HAP-1 (cell line): ENCODE measurements at regions not wholly inside any gene's neighbourhood (a gene's known extent, or its start where the extent isn't known, plus 50 kb on each side); places are given as distances from the start of the nearest gene placed in this dataset.
"Not testable (repeated sequence)": the region's sequence is repeated elsewhere in the genome, so short reads cannot be mapped to it uniquely, and the experiment has no call there.

ENCODE experiments used
- DNase-seq, 2 experiments: peaks; one replicate each; pipeline ENCODE4 v3.0.0-alpha.2; 2016 to 2020; ENCODE audit warnings: low spot score in 2 of 2
- H3K27me3 ChIP-seq: fragments of 250-450 bp; sonication (Bioruptor Pico); 2 replicates; pipeline ENCODE4 v1.5.1; 2020; ENCODE audit warnings: low read depth, mild to moderate bottlenecking, moderate library complexity
- H3K36me3 ChIP-seq: fragments of 250-450 bp; sonication (Bioruptor Pico); replicated peaks from 2 replicates; pipeline ENCODE4 v1.5.1; 2020; ENCODE audit warnings: mild to moderate bottlenecking
- H3K4me1 ChIP-seq: fragments of 250-450 bp; sonication (Bioruptor Pico); 2 replicates; pipeline ENCODE4 v1.5.1; 2020; ENCODE audit warnings: mild to moderate bottlenecking
- H3K4me3 ChIP-seq: fragments of 250-450 bp; sonication (Bioruptor Pico); 2 replicates; pipeline ENCODE4 v1.5.1; 2020; ENCODE audit warnings: mild to moderate bottlenecking, moderate library complexity
- H3K9me3 ChIP-seq: fragments of 250-450 bp; sonication (Bioruptor Pico); 2 replicates; pipeline ENCODE4 v1.5.1; 2020; ENCODE audit warnings: mild to moderate bottlenecking, moderate library complexity
- in situ Hi-C: fragments of 300-500 bp; cut with MboI; formaldehyde crosslinking; loops from 3 replicates; pipeline ENCODE4 v1.14.3; 2020; ENCODE audit warnings: low sequenced_read_pairs, inconsistent platforms, mixed read lengths

- H3K9me3 ChIP-seq, H3K4me1 ChIP-seq, H3K36me3 ChIP-seq, in situ Hi-C loops, H3K4me3 ChIP-seq, H3K27me3 ChIP-seq, DNase-seq: not testable (repeated sequence)
Observed at GRCh38 chr3:168660879-168661657, 565.3 kb upstream of the GOLIM4 start.

DNA sequence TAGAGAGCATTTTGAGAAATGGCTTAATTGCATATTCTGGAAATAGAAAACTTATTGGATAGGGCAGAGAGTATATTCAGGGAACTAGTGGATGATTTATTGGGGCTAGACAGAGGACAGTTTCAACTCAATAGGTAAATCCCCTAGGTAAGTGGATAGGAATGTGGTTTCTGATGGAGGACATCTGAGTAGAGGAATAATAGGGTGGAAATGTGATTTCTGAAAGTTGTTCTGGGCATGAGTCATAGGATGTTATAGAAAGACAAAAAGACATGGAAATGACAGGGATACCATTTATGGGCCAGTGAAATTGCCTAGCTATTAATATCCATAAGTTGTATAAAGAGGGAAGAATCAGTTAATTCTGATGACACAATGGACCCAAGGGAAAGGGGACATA, 563.3 kb upstream of the GOLIM4 start:
- in situ Hi-C loops, result no loop called here
- Histone ChIP-seq H3K9me3 (no peaks in the 10 kb centered on the region), H3K4me3 (no peak overlapping the region), H3K4me1 (peaks cover 13% of the 10 kb centered on the region), H3K36me3 (no peaks in the 10 kb centered on the region), H3K27me3 (no peaks in the 10 kb centered on the region)
- no peak for DNase-seq

DNA sequence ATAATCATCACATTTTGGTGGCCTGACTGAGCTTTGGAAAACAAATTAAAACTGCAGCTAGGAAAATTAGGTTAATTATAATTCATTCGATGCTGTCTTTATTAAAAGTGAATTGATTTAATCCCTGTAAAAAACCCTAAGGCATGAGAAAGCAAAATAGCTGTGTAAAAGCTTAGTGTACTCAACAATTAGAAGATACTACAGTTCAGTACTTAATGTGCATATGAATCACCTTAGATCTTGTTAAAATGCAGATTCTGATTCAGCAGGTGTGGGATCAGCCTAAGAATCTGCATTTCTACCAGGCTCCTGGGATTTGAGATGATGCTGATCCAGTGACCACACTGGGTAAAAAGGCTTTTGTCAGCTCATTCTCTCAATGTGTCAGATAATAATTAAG, 559.9 kb upstream of the GOLIM4 start:
- in situ Hi-C loops, result no loop called here
- no peak overlapping the region for H3K4me3 ChIP-seq
- DNase-seq, result peak; percentile 62 to 96
- no peaks in the 10 kb centered on the region for H3K9me3 ChIP-seq
- peaks cover 13% of the 10 kb centered on the region for H3K4me1 ChIP-seq
- no peaks in the 10 kb centered on the region for H3K36me3 ChIP-seq
- no peaks in the 10 kb centered on the region for H3K27me3 ChIP-seq

DNA sequence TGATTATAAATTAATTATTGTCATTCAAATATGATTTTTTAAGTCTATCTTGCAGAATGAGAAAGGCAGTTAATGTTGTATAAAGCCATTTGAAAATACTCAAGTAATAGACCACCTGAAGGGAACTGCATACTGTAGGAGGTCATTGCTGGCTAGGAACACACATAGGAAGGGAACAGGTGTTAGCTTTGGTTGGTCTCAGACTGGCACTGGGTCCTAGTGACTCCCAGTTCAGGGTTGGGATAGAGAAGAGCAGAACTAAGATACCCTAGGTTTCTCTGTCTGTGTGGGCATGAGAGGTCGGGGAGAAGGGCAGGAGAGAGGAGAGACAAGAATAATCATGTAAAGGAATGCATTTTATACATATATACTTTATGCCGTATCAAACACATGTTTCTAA, 559.0 kb upstream of the GOLIM4 start:
- no peaks in the 10 kb centered on the region for H3K9me3 ChIP-seq
- H3K27me3 ChIP-seq, result no peaks in the 10 kb centered on the region
- H3K4me3 ChIP-seq, result no peak overlapping the region
- H3K36me3 ChIP-seq, result no peaks in the 10 kb centered on the region
- in situ Hi-C loops, result no loop called here
- DNase-seq, result no peak
- H3K4me1 ChIP-seq, result peaks cover 13% of the 10 kb centered on the region

- H3K4me1 ChIP-seq, result peaks cover 13% of the 10 kb centered on the region
- in situ Hi-C loops, result no loop called here
- DNase-seq, result no peak
Observed at GRCh38 chr3:168653255-168653654, 557.5 kb upstream of the GOLIM4 start.

GRCh38 chr3:168648321-168648720, 552.6 kb upstream of the GOLIM4 start:
- Histone ChIP-seq H3K4me3 (no peak overlapping the region), H3K9me3 (no peaks in the 10 kb centered on the region), H3K36me3 (no peaks in the 10 kb centered on the region), H3K4me1 (no peaks in the 10 kb centered on the region; the same call in 1 of the 2 replicates), H3K27me3 (no peaks in the 10 kb centered on the region)
- in situ Hi-C loops, result no loop called here
- DNase-seq, result no peak

More at GRCh38 chr3:168653255-168653654, 557.5 kb upstream of the GOLIM4 start:
- Histone ChIP-seq H3K27me3 (no peaks in the 10 kb centered on the region), H3K9me3 (no peaks in the 10 kb centered on the region), H3K36me3 (no peaks in the 10 kb centered on the region), H3K4me3 (no peak overlapping the region)

DNA sequence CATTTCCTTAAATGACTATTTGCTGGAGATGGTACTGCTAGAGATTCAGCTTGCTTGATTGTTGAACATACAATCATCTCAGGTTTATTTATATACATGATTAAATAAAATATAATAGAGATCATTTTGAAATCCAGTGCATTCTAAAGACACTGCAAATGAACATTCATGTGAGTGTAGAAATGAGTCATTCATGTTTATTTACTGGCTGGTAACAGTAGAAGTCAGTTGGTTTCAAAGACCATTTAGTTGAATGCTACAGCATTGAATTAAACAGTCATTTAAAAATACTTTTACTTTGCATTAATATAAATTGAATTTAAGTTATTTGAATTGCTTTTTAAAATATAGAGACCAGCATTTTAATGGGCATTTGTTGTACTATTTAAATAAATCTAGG, 551.9 kb upstream of the GOLIM4 start:
- H3K4me1 ChIP-seq, result no peaks in the 10 kb centered on the region
- DNase-seq, result no peak
- no peaks in the 10 kb centered on the region for H3K36me3 ChIP-seq
- in situ Hi-C loops, result no loop called here
- no peak overlapping the region for H3K4me3 ChIP-seq
- H3K9me3 ChIP-seq, result no peaks in the 10 kb centered on the region
- H3K27me3 ChIP-seq, result no peaks in the 10 kb centered on the region

DNA sequence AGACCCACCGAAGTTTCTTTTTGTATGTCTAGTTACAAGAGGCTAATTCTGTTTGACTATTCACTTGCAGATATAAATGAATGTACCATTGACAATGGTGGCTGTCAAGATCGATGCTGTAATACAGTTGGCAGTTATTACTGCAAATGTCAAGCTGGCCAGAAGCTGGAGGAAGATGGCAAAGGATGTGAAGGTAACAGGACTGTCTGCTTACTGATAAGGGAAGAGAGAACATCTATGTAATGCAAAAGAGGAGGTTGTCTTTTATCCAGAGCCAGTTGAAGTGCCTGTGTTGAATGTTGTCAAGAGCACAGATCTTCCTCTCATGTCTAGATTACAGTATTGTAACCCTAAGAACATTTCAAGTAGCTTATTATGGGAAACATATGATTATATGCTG, 549.5 kb upstream of the GOLIM4 start:
- Histone ChIP-seq H3K27me3 (no peaks in the 10 kb centered on the region), H3K9me3 (no peaks in the 10 kb centered on the region), H3K36me3 (no peaks in the 10 kb centered on the region), H3K4me1 (no peaks in the 10 kb centered on the region), H3K4me3 (no peak overlapping the region)
- in situ Hi-C loops, result no loop called here
- no peak for DNase-seq

- in situ Hi-C loops, result no loop called here
- H3K36me3 ChIP-seq, result no peaks in the 10 kb centered on the region
- no peak overlapping the region for H3K4me3 ChIP-seq
- no peak for DNase-seq
- no peaks in the 10 kb centered on the region for H3K27me3 ChIP-seq
- peaks cover 39% of the 10 kb centered on the region for H3K4me1 ChIP-seq
- no peaks in the 10 kb centered on the region for H3K9me3 ChIP-seq
Observed at GRCh38 chr3:168628549-168628948, 532.8 kb upstream of the GOLIM4 start.

DNA sequence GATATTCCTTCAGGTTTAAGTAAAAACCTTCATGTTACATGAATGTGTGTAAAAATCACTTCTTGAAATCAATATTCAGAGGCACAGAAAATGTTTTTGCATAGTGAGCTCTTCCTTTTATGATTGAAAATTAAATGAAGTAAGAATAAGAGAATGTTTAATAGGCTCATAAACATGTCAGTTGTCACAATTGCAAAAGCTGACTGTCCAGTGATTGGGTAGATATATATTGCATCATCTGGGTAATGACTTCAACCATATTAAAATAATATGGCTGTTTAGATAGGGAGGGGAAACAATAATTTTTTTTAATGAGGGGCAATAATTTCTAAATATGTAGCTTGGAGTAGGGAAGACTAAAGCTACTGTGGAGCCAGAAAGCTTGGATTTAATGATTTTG, 529.8 kb upstream of the GOLIM4 start:
- Histone ChIP-seq H3K9me3 (no peaks in the 10 kb centered on the region), H3K36me3 (no peaks in the 10 kb centered on the region), H3K4me1 (peaks cover 45% of the 10 kb centered on the region), H3K27me3 (no peaks in the 10 kb centered on the region), H3K4me3 (no peak overlapping the region)
- peak in 1 of 2 experiments; percentile 90 for DNase-seq
- in situ Hi-C loops, result no loop called here

GRCh38 chr3:168624892-168625448, 529.2 kb upstream of the GOLIM4 start:
- H3K4me1 ChIP-seq, result peaks cover 50% of the 10 kb centered on the region
- H3K36me3 ChIP-seq, result no peaks in the 10 kb centered on the region
- in situ Hi-C loops, result loop anchor here (5.0 to 25.0 kb wide), 2 partner anchors 108 to 413 kb away; no protein-coding TSS in a partner anchor
- H3K4me3 ChIP-seq, result no peak overlapping the region
- peak; percentile 52 to 66 for DNase-seq
- no peaks in the 10 kb centered on the region for H3K9me3 ChIP-seq
- no peaks in the 10 kb centered on the region for H3K27me3 ChIP-seq

GRCh38 chr3:168624195-168624594, 528.5 kb upstream of the GOLIM4 start:
- Histone ChIP-seq H3K4me3 (no peak overlapping the region), H3K9me3 (no peaks in the 10 kb centered on the region), H3K36me3 (no peaks in the 10 kb centered on the region), H3K4me1 (peaks cover 53% of the 10 kb centered on the region), H3K27me3 (no peaks in the 10 kb centered on the region)
- in situ Hi-C loops, result loop anchor here (5.0 to 25.0 kb wide), 2 partner anchors 107 to 412 kb away; no protein-coding TSS in a partner anchor
- DNase-seq, result no peak

GRCh38 chr3:168622795-168623194, 527.1 kb upstream of the GOLIM4 start:
- Histone ChIP-seq H3K9me3 (no peaks in the 10 kb centered on the region), H3K27me3 (no peaks in the 10 kb centered on the region), H3K4me1 (peaks cover 61% of the 10 kb centered on the region), H3K4me3 (no peak overlapping the region), H3K36me3 (no peaks in the 10 kb centered on the region)
- no peak for DNase-seq
- in situ Hi-C loops, result loop anchor here (5.0 to 25.0 kb wide), 2 partner anchors 105 to 410 kb away; no protein-coding TSS in a partner anchor

DNA sequence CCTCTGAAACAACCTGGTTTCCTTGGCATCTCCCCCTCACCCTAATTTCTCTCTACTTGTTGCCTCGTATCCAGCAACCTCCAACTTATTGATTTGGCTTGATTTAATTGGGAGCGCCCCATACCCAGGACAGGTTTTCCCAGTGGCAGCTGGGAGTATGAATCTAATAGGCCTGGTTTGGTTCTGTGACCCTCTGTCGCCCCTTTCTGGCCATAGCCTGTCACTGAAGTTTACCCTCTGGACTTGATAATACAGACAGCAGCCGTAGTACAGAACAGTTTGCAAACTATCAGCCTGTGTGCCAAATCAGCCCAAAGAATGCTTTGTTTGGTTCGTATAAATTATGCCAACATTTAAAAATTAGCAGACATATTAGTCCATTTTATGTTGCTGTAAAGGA, 525.1 kb upstream of the GOLIM4 start:
- H3K36me3 ChIP-seq, result no peaks in the 10 kb centered on the region
- peak; percentile 69 to 80 for DNase-seq
- no peak overlapping the region for H3K4me3 ChIP-seq
- in situ Hi-C loops, result loop anchor here (5.0 to 25.0 kb wide), 2 partner anchors 104 to 409 kb away; no protein-coding TSS in a partner anchor
- H3K27me3 ChIP-seq, result no peaks in the 10 kb centered on the region
- peaks cover 71% of the 10 kb centered on the region for H3K4me1 ChIP-seq
- H3K9me3 ChIP-seq, result no peaks in the 10 kb centered on the region
